DMS79 treated with DMSO at 0.1 percent for 48 hours (cell line): ENCODE measurements at regions not wholly inside any gene's neighbourhood (a gene's known extent, or its start where the extent isn't known, plus 50 kb on each side); places are given as distances from the start of the nearest gene placed in this dataset.
A peak's percentile ranks its signal among the peaks of the same experiment; 100 is the strongest.

Source experiments
- DNase-seq: peaks from one replicate; lab custom pipeline; 2025; lab: John Stamatoyannopoulos, UW

DNA sequence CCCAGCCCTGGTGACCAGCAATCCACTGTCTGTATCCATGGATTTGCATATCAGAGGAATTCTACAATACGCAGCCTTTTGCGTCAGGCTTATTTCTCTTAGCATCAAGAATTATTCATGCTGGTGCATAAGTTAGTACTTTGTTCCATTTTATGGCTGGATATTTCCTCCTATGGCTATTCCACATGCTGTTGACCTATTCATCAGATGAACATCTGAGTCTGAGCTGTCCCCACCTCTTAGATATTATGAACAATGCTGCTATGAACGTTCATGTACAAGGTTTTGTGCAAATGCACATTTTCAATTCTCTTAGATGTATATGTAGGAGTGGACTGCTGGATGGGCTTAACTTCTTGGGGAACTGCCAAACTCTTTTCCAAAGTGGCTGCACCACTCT is 79.0 kb upstream of the CST7 start:
- no peak for DNase-seq

DNA sequence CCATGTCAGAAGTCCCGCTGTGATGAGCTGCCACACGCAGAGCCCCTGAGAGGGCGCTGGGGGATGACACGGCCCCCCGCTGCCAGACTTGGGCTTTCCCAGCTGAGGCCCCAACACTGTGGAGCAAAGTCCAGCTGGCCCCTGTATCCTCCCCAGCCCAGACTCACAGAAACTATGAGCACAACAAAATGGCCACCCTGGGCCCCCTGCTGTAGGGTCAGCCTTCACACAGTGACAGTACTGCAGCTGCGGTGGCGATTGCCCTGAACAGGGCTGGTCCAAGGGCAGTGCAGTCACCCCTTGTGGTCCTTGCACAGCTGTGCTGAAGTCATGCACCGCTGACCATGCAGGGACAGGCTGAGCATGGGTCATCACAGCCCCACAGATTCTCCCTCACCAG is 78.2 kb upstream of the CST7 start:
- no peak for DNase-seq

GRCh38 chr20:24871480-24872213 is 77.4 kb upstream of the CST7 start:
- DNase-seq, result no peak

- DNase-seq, result peak; percentile 49
These were observed 76.6 kb upstream of the CST7 start for GRCh38 chr20:24872291-24873024.

GRCh38 chr20:24873025-24873620 is 75.9 kb upstream of the CST7 start:
- DNase-seq, result peak; percentile 16

GRCh38 chr20:24875078-24875477 is 74.0 kb upstream of the CST7 start:
- DNase-seq, result no peak

DNA sequence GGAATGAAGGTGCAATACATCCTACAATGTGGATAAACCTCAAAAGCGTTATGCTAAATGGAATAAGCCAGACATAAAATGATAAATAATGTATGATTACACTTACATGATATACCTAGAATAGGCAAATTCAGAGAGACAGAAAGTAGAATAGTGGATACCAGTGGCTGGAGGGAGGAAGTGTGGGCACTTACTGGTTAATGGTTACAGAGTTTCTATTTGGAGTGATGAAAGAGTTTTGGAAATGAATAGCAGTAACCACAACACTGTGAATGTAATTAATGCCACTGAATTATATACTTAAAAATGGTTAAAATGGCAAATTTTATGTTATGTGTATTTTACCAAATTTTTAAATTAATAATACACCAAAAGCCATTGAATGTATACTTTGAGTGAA is 71.4 kb upstream of the CST7 start:
- DNase-seq, result no peak

GRCh38 chr20:24878657-24879056 is 70.4 kb upstream of the CST7 start:
- no peak for DNase-seq

DNA sequence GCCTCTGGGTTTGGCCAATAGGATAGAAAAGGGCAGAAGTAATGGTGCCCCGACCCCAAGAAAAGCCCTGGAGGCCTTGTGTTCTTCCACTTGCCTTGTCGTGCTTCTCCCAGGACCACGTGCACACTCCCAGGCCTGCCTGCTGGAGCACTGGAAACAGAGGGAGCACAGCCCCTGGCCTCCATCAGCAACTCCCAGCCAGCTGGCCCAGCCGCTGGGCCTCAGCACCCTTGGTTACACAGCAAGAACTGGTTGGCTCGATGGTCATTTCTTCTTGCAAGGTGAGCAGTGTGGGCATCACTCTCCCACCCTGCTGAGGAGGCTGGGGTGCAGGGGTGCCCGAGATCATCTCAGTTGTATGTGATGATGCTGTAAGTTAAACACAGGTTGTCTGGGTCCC is 69.2 kb upstream of the CST7 start:
- DNase-seq, result no peak

DNA sequence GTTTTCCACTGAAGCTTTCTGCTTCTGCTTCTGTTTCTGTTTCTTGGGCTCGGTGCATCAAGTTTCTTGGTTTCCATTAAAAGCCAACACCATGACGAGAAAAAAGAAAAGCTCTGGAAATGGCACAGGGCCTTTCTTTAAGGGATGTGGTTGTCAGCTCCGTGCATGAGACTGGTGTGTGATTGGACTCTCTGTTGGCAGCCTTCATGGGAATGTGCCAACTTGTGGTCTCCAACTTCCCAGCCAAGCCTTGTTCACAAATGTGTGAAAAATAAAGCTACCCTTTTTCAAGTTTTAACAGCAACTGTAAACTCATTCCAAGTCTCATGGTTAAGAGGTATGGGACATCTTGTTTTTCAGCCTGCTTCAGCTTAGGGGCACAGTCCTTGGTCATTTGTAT is 68.7 kb upstream of the CST7 start:
- DNase-seq, result no peak

DNA sequence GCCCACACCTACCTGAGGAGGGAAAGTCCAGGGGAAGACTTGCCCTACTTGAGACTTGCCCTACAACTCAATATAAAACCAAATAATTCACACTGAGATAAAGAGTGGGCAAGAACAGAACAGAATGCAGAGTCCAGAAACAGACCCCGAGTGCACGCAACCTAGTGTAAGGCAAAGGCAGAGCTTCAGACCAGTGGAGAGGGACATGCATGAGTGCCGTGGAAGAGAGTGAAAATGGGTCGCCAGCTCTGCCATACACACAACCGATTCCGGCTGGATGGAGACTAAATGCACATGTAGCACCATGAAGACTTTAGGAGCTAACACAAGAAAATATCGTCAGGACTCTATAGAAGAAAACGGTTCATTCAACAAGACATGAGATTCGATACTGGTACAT is 58.8 kb upstream of the CST7 start:
- no peak for DNase-seq

- no peak for DNase-seq
These were observed 57.3 kb upstream of the CST7 start for GRCh38 chr20:24891546-24892393.

- no peak for DNase-seq
These were observed 56.5 kb upstream of the CST7 start for GRCh38 chr20:24892522-24892921.

GRCh38 chr20:24892931-24893330 is 56.1 kb upstream of the CST7 start:
- DNase-seq, result no peak

- DNase-seq, result no peak
These were observed 54.6 kb upstream of the CST7 start for GRCh38 chr20:24894488-24894887.

- no peak for DNase-seq
These were observed 54.1 kb upstream of the CST7 start for GRCh38 chr20:24894967-24895366.

- DNase-seq, result no peak
These were observed 53.6 kb upstream of the CST7 start for GRCh38 chr20:24895431-24895830.

GRCh38 chr20:24895898-24896658 is 53.0 kb upstream of the CST7 start:
- DNase-seq, result no peak

DNA sequence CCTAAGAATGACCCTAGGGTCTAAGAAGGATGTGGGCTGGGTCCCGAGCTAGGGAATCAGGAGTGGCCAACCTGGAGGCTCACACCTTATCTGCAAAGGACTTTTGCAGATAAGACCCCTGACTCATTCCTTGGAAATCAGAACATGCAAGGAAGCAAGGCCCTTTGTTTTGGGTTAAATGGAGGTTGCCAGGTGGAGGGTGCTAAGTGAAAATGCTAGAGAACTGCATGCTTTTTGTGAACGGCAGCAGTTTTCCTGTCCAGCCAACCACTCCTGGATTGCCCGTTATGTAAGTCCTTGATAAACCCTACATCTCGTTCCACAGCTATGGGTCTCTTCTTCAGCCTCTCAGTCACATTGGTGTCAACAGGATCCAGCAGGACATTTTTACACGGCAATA is 52.1 kb upstream of the CST7 start:
- no peak for DNase-seq

DNA sequence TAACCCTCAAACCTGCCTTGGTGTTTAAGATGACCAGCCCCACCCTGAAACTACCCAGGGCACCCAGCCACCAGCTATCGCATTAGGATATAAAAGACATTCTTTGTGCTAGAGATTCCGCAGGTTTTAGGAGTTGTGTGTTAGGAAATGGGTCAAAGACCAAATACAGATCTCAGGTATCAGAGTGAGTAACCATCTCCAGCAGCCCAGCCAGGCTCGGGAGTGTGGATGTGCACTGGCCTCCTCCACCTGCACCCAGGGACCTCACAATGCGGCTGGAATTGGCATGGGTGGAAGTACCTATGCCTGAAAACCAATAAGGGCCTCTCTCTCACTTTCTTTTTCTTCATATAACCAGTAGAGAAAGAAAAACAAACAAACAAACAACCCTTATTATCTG is 51.1 kb upstream of the CST7 start:
- no peak for DNase-seq

- DNase-seq, result no peak
These were observed 49.9 kb upstream of the CST7 start for GRCh38 chr20:24899153-24899552.
